Adipocyte (in vitro differentiated cells): ENCODE measurements at regions not wholly inside any gene's neighbourhood (a gene's known extent, or its start where the extent isn't known, plus 50 kb on each side); places are given as distances from the start of the nearest gene placed in this dataset.

ENCODE experiments used
- DNase-seq: peaks from one replicate; pipeline ENCODE4 v3.0.0-alpha.2; 2015; ENCODE audit warnings: low read depth
- H3K27me3 ChIP-seq: replicated peaks from 2 replicates; pipeline ENCODE4 v1.7.0; 2013; ENCODE audit warnings: mild to moderate bottlenecking, low read length, moderate library complexity; ENCODE audit not compliant: control insufficient read depth, insufficient read depth
- H3K36me3 ChIP-seq: 2 replicates; pipeline ENCODE4 v1.7.0; 2013; ENCODE audit warnings: low read length, mild to moderate bottlenecking, moderate library complexity; ENCODE audit not compliant: control insufficient read depth, insufficient read depth, severe bottlenecking
- H3K4me1 ChIP-seq: 2 replicates; pipeline ENCODE4 v1.7.0; 2013; ENCODE audit warnings: mild to moderate bottlenecking, low read length, moderate library complexity; ENCODE audit not compliant: control insufficient read depth, insufficient read depth
- H3K4me3 ChIP-seq: 2 replicates; pipeline ENCODE4 v1.7.0; 2013; ENCODE audit warnings: mild to moderate bottlenecking, low read length, moderate library complexity
- H3K9ac ChIP-seq: 2 replicates; pipeline ENCODE4 v1.7.0; 2013; ENCODE audit warnings: mild to moderate bottlenecking, low read length, moderate library complexity
- H3K9me3 ChIP-seq: 2 replicates; pipeline ENCODE4 v1.7.0; 2013; ENCODE audit warnings: mild to moderate bottlenecking, low read length, moderate library complexity; ENCODE audit not compliant: control insufficient read depth

GRCh38 chr3:96169111-96169766, 645.2 kb upstream of the EPHA6 start:
- no peak overlapping the region for H3K4me3 ChIP-seq
- no peaks in the 10 kb centered on the region for H3K4me1 ChIP-seq
- H3K9me3 ChIP-seq: peaks cover 16% of the 10 kb centered on the region
- H3K27me3 ChIP-seq: no peaks in the 10 kb centered on the region
- no peak for DNase-seq
- H3K36me3 ChIP-seq: no peaks in the 10 kb centered on the region
- H3K9ac ChIP-seq: no peak overlapping the region

- Histone ChIP-seq H3K27me3 (no peaks in the 10 kb centered on the region), H3K9ac (no peak overlapping the region), H3K4me1 (no peaks in the 10 kb centered on the region), H3K9me3 (peaks cover 13% of the 10 kb centered on the region), H3K4me3 (no peak overlapping the region), H3K36me3 (no peaks in the 10 kb centered on the region)
- no peak for DNase-seq
Observed at GRCh38 chr3:96172917-96173316, 641.5 kb upstream of the EPHA6 start.

GRCh38 chr3:96175500-96175899, 638.9 kb upstream of the EPHA6 start:
- DNase-seq: no peak
- no peaks in the 10 kb centered on the region for H3K36me3 ChIP-seq
- no peak overlapping the region for H3K9ac ChIP-seq
- H3K4me1 ChIP-seq: no peaks in the 10 kb centered on the region
- H3K4me3 ChIP-seq: no peak overlapping the region
- peaks cover 13% of the 10 kb centered on the region for H3K9me3 ChIP-seq
- H3K27me3 ChIP-seq: no peaks in the 10 kb centered on the region

- Histone ChIP-seq H3K9ac (no peak overlapping the region), H3K36me3 (no peaks in the 10 kb centered on the region), H3K4me3 (no peak overlapping the region), H3K4me1 (no peaks in the 10 kb centered on the region), H3K27me3 (no peaks in the 10 kb centered on the region), H3K9me3 (no peaks in the 10 kb centered on the region)
- no peak for DNase-seq
Observed at GRCh38 chr3:96182756-96183155, 631.6 kb upstream of the EPHA6 start.

GRCh38 chr3:96183871-96184270, 630.5 kb upstream of the EPHA6 start:
- Histone ChIP-seq H3K9ac (no peak overlapping the region), H3K36me3 (no peaks in the 10 kb centered on the region), H3K4me3 (no peak overlapping the region), H3K9me3 (no peaks in the 10 kb centered on the region), H3K27me3 (no peaks in the 10 kb centered on the region), H3K4me1 (no peaks in the 10 kb centered on the region)
- DNase-seq: no peak

GRCh38 chr3:96190024-96190616, 624.3 kb upstream of the EPHA6 start:
- Histone ChIP-seq H3K36me3 (no peaks in the 10 kb centered on the region), H3K9me3 (no peaks in the 10 kb centered on the region), H3K4me3 (no peak overlapping the region), H3K27me3 (no peaks in the 10 kb centered on the region), H3K9ac (no peak overlapping the region), H3K4me1 (no peaks in the 10 kb centered on the region)
- DNase-seq: no peak

GRCh38 chr3:96192966-96193550, 621.3 kb upstream of the EPHA6 start:
- DNase-seq: no peak
- H3K4me3 ChIP-seq: no peak overlapping the region
- H3K36me3 ChIP-seq: no peaks in the 10 kb centered on the region
- no peak overlapping the region for H3K9ac ChIP-seq
- no peaks in the 10 kb centered on the region for H3K9me3 ChIP-seq
- H3K27me3 ChIP-seq: no peaks in the 10 kb centered on the region
- H3K4me1 ChIP-seq: peaks cover 8% of the 10 kb centered on the region

GRCh38 chr3:96200897-96201296, 613.5 kb upstream of the EPHA6 start:
- H3K27me3 ChIP-seq: no peaks in the 10 kb centered on the region
- no peak overlapping the region for H3K9ac ChIP-seq
- H3K9me3 ChIP-seq: peaks cover 14% of the 10 kb centered on the region
- no peak overlapping the region for H3K4me3 ChIP-seq
- DNase-seq: no peak
- H3K36me3 ChIP-seq: no peaks in the 10 kb centered on the region
- peaks cover 12% of the 10 kb centered on the region for H3K4me1 ChIP-seq

GRCh38 chr3:96201463-96201862, 612.9 kb upstream of the EPHA6 start:
- H3K9ac ChIP-seq: no peak overlapping the region
- H3K27me3 ChIP-seq: no peaks in the 10 kb centered on the region
- H3K36me3 ChIP-seq: no peaks in the 10 kb centered on the region
- no peak for DNase-seq
- H3K4me1 ChIP-seq: peaks cover 9% of the 10 kb centered on the region
- no peak overlapping the region for H3K4me3 ChIP-seq
- peaks cover 14% of the 10 kb centered on the region for H3K9me3 ChIP-seq

GRCh38 chr3:96202181-96202580, 612.2 kb upstream of the EPHA6 start:
- Histone ChIP-seq H3K4me1 (peaks cover 5% of the 10 kb centered on the region), H3K4me3 (no peak overlapping the region), H3K9me3 (peaks cover 14% of the 10 kb centered on the region), H3K9ac (no peak overlapping the region), H3K27me3 (no peaks in the 10 kb centered on the region), H3K36me3 (no peaks in the 10 kb centered on the region)
- DNase-seq: no peak

- no peak for DNase-seq
- H3K9ac ChIP-seq: no peak overlapping the region
- no peaks in the 10 kb centered on the region for H3K27me3 ChIP-seq
- H3K4me3 ChIP-seq: no peak overlapping the region
- no peaks in the 10 kb centered on the region for H3K36me3 ChIP-seq
- H3K4me1 ChIP-seq: no peaks in the 10 kb centered on the region
- peaks cover 1% of the 10 kb centered on the region for H3K9me3 ChIP-seq
Observed at GRCh38 chr3:96209699-96210098, 604.7 kb upstream of the EPHA6 start.
